K562 (cell line): ENCODE measurements at regions not wholly inside any gene's neighbourhood (a gene's known extent, or its start where the extent isn't known, plus 50 kb on each side); places are given as distances from the start of the nearest gene placed in this dataset.

ENCODE experiments used
- ATF4 ChIP-seq: fragments of 450-650 bp; formaldehyde crosslinking; IDR thresholded peaks from 2 replicates; pipeline ENCODE4 v1.4.0; 2022; ENCODE audit warnings: mild to moderate bottlenecking, moderate library complexity
- ETV6 ChIP-seq, 3 experiments: fragments of 150-350 bp in 1 of 3; sonication (generic) in 1 of 3; formaldehyde crosslinking in 1 of 3; IDR thresholded peaks; 2 replicates each; pipeline versions ENCODE4 v1.6.1 to v1.8.0; 2014 to 2022; ENCODE audit warnings: borderline replicate concordance in 2 of 3, low read depth in 2 of 3, antibody characterized with exemption in 1 of 3, low read length in 1 of 3, mild to moderate bottlenecking in 1 of 3, missing genetic modification reagents in 1 of 3
- HDAC2 ChIP-seq: fragments of 450-650 bp; IDR thresholded peaks from 2 replicates; pipeline ENCODE4 v1.6.1; 2016; ENCODE audit warnings: mild to moderate bottlenecking
- HES1 ChIP-seq: fragments of 450-650 bp; IDR thresholded peaks from 2 replicates; pipeline ENCODE4 v1.6.1; 2016; ENCODE audit warnings: low read depth, mild to moderate bottlenecking, moderate library complexity
- JUND ChIP-seq, 2 experiments: IDR thresholded peaks; 2 replicates in 1 of 2; 3 replicates in 1 of 2; pipeline ENCODE4 v1.6.1; 2011; ENCODE audit warnings: borderline replicate concordance in 2 of 2, low read depth in 2 of 2, low read length in 2 of 2, improper control_type of control experiment in 1 of 2, missing biosample characterization in 1 of 2, missing genetic modification characterization in 1 of 2, missing genetic modification reagents in 1 of 2
- MYNN ChIP-seq, 2 experiments: sonication (generic); formaldehyde crosslinking in 1 of 2; IDR thresholded peaks; 2 replicates each; pipeline versions ENCODE4 v1.5.0 to v1.6.1; 2016 to 2020; ENCODE audit warnings: antibody characterized with exemption in 1 of 2, missing genetic modification reagents in 1 of 2
- SMARCA4 ChIP-seq: fragments of 450-650 bp; IDR thresholded peaks from 2 replicates; pipeline ENCODE4 v1.6.1; 2016
- SMARCE1 ChIP-seq: fragments of 450-650 bp; IDR thresholded peaks from 2 replicates; pipeline ENCODE4 v1.7.1; 2016; ENCODE audit warnings: mild to moderate bottlenecking
- U2AF2 ChIP-seq: fragments of 200-400 bp; formaldehyde crosslinking; optimal IDR thresholded peaks from 2 replicates; pipeline ENCODE3; 2017; ENCODE audit warnings: low read depth, mild to moderate bottlenecking, low read length
- VEZF1 ChIP-seq: fragments of 200-800 bp; sonication (Bioruptor generic); IDR thresholded peaks from 2 replicates; pipeline ENCODE4 v1.6.1; 2017; ENCODE audit warnings: missing genetic modification characterization, missing compliant biosample characterization
- ZKSCAN1 ChIP-seq: fragments of 150-350 bp; IDR thresholded peaks from 2 replicates; pipeline ENCODE4 v1.6.1; 2016; ENCODE audit warnings: low read depth, low read length
- ZNF766 ChIP-seq: fragments of 200-800 bp; sonication (Bioruptor generic); conservative IDR thresholded peaks from 2 replicates; pipeline ENCODE4 v1.6.1; 2016; ENCODE audit warnings: missing genetic modification characterization, missing compliant biosample characterization
- TF ChIP-seq, protein P1 (sequence below): sonication (generic); formaldehyde crosslinking; IDR thresholded peaks from 2 replicates; pipeline ENCODE4 v1.8.0; 2022; ENCODE audit warnings: missing genetic modification reagents, mild to moderate bottlenecking, borderline replicate concordance
- TF ChIP-seq, protein P2 (sequence below): sonication (generic); formaldehyde crosslinking; IDR thresholded peaks from 2 replicates; pipeline ENCODE4 v1.9.0; 2022; ENCODE audit warnings: mild to moderate bottlenecking, missing genetic modification reagents
- TF ChIP-seq, protein P3 (sequence below): fragments of 450-650 bp; IDR thresholded peaks from 2 replicates; pipeline ENCODE4 v1.6.1; 2016; ENCODE audit warnings: mild to moderate bottlenecking

- TF ChIP-seq ZNF766 (CRISPR knock-in tag) = peak; percentile 50; the same call in 1 of the 2 replicates
- TF ChIP-seq ETV6 (IDR thresholded peaks at IDR 0.05; ENCODE audit: borderline replicate concordance in 1 of 2, low read depth in 2 of 2, low read length in 1 of 2) = 0 out of 4 replicates have a peak, but pooled peaks of 1 of the 2 experiments have one; percentile 39
- no peak for TF ChIP-seq ETV6 (CRISPR knock-in tag; IDR thresholded peaks at IDR 0.05; ENCODE audit: borderline replicate concordance)
- TF ChIP-seq MYNN (IDR thresholded peaks at IDR 0.05) = 0 out of 2 replicates have a peak, but pooled peaks have one; percentile 66
- TF ChIP-seq MYNN (CRISPR knock-in tag; IDR thresholded peaks at IDR 0.05) = no peak
- TF ChIP-seq, protein P1, sequence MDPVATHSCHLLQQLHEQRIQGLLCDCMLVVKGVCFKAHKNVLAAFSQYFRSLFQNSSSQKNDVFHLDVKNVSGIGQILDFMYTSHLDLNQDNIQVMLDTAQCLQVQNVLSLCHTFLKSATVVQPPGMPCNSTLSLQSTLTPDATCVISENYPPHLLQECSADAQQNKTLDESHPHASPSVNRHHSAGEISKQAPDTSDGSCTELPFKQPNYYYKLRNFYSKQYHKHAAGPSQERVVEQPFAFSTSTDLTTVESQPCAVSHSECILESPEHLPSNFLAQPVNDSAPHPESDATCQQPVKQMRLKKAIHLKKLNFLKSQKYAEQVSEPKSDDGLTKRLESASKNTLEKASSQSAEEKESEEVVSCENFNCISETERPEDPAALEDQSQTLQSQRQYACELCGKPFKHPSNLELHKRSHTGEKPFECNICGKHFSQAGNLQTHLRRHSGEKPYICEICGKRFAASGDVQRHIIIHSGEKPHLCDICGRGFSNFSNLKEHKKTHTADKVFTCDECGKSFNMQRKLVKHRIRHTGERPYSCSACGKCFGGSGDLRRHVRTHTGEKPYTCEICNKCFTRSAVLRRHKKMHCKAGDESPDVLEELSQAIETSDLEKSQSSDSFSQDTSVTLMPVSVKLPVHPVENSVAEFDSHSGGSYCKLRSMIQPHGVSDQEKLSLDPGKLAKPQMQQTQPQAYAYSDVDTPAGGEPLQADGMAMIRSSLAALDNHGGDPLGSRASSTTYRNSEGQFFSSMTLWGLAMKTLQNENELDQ (CRISPR knock-in tag) = no peak
- 0 out of 2 replicates have a peak, but pooled peaks have one; percentile 49 for TF ChIP-seq ZKSCAN1
- peak; percentile 64; the same call in 1 of the 2 replicates for TF ChIP-seq HDAC2
- peak; percentile 85 for TF ChIP-seq SMARCE1
- TF ChIP-seq, protein P2, sequence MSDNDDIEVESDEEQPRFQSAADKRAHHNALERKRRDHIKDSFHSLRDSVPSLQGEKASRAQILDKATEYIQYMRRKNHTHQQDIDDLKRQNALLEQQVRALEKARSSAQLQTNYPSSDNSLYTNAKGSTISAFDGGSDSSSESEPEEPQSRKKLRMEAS (CRISPR knock-in tag) = peak; percentile 38; the same call in 1 of the 2 replicates
- peak; percentile 91 for TF ChIP-seq SMARCA4
- TF ChIP-seq ATF4 (CRISPR knock-in tag) = 0 out of 2 replicates have a peak, but pooled peaks have one; percentile 17
- no peak for TF ChIP-seq U2AF2
- peak; percentile 75 for TF ChIP-seq JUND (IDR thresholded peaks at IDR 0.05; ENCODE audit: borderline replicate concordance, low read depth, low read length)
- peak; percentile 75; the same call in 2 of the 3 replicates for TF ChIP-seq JUND (tag; IDR thresholded peaks at IDR 0.05; ENCODE audit: borderline replicate concordance, low read depth, low read length)
- no peak; the same call in 1 of the 2 replicates for TF ChIP-seq HES1
- TF ChIP-seq VEZF1 = peak; percentile 64
- TF ChIP-seq, protein P3, sequence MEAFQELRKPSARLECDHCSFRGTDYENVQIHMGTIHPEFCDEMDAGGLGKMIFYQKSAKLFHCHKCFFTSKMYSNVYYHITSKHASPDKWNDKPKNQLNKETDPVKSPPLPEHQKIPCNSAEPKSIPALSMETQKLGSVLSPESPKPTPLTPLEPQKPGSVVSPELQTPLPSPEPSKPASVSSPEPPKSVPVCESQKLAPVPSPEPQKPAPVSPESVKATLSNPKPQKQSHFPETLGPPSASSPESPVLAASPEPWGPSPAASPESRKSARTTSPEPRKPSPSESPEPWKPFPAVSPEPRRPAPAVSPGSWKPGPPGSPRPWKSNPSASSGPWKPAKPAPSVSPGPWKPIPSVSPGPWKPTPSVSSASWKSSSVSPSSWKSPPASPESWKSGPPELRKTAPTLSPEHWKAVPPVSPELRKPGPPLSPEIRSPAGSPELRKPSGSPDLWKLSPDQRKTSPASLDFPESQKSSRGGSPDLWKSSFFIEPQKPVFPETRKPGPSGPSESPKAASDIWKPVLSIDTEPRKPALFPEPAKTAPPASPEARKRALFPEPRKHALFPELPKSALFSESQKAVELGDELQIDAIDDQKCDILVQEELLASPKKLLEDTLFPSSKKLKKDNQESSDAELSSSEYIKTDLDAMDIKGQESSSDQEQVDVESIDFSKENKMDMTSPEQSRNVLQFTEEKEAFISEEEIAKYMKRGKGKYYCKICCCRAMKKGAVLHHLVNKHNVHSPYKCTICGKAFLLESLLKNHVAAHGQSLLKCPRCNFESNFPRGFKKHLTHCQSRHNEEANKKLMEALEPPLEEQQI = 0 out of 2 replicates have a peak, but pooled peaks have one; percentile 34
Observed at GRCh38 chr7:66539902-66540375, 88.7 kb upstream of the KCTD7 start (continued).
